GM04504 (cell line): ENCODE measurements at regions not wholly inside any gene's neighbourhood (a gene's known extent, or its start where the extent isn't known, plus 50 kb on each side); places are given as distances from the start of the nearest gene placed in this dataset.
"Not testable (repeated sequence)": the region's sequence is repeated elsewhere in the genome, so short reads cannot be mapped to it uniquely, and the experiment has no call there.

ENCODE experiments used
- DNase-seq: peaks from one replicate; pipeline ENCODE4 v3.0.0-alpha.2; 2012; ENCODE audit warnings: low read depth

DNA sequence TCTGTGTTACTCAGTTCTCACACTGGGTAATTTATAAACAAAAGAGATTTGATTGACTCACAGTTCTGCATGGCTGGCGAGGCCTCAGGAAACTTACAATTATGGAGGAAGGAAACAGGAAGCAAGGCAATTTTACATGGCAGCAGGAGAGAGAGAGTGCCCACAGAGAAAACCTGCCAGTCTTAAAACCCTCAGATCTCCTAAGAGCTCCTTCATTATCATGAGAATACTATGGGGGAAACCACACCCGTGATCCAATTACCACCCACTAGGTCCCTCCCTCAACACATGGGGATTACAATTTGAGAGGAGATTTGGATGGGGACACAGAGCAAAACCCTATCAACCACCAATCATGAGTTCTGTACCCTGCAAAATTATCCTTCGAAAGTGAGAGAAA is 1180.8 kb downstream of the JRKL start:
- DNase-seq, result no peak

DNA sequence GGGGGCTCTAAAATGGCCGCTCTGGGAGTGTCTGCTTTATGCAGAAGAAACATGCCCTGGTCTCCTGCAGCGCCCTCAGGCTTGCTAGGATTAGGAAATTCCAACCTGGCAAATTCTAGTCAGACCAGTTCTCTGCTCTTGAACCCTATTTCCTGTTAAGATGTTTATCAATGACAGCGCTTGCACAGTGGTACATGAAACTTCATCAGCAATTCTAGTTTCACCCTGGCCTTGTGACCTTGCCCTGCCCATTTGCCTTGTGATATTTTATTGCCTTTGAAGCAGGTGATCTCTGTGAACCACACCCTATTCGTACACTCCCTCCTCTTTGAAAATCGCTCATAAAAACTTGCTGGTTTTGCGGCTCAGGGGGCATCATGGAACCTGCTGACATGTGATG is 1184.0 kb downstream of the JRKL start:
- not testable (repeated sequence) for DNase-seq

DNA sequence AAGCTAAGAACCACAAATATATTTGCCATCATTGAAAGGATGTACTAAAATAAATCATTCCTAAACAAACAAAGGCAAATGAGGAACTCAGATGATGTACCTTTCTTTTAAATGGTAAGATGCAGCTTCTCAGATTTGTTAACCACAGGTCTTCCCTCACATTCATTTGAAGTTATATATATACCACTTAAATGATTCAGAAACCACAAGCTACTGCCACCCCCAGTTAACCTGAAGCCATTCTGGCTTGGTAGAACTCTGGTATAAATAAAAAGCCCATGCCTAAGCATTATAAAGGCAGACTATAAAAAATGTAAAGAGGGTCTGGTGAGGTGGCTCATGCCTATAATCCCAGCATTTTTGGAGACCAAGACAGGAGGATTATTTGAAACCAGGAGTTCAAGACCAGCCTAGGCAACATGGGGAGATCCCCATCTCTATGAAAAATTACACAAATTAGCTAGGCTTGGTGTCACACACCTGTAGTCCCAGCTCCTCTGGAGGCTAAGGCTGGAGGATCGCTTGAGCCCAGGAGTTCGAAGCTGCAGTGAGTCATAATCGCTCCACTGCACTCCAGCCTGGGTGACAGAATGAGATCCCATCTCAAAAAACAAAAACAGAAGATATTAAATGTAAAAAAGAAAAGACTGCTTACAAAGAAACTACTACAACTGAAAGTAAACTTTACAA is 1185.3 kb downstream of the JRKL start:
- no peak for DNase-seq

DNA sequence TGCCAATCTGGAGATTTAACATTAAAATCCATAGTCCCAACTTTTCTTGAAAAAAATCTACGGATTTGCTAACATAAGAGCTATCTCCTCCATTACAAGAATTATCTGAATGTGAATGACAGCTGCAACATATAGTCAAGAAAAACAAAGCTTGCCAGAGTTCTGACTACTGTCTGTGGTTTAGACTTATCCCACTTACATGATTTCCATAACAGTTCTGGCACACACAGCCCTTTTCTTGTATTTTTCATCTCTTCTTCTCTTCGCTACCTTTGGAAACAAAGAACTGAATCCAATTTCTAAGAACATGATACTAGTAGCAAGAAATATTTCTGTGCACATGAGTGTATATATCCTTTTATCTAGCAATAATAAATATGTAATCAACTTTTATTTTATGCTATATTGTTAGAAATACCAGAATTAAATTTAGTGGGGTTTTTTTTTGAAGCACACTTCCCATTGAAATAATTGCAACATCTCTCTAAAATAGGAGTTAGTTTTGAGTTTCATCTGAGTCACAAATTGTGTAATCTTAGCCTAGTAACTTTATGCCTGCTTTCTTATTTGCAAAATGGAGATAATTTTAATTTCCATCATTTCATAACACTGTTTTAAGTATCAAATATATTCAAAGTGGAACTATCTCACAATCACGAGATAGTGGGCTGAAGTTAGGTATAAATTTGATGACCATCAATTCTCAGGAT is 1217.6 kb downstream of the JRKL start:
- no peak for DNase-seq

DNA sequence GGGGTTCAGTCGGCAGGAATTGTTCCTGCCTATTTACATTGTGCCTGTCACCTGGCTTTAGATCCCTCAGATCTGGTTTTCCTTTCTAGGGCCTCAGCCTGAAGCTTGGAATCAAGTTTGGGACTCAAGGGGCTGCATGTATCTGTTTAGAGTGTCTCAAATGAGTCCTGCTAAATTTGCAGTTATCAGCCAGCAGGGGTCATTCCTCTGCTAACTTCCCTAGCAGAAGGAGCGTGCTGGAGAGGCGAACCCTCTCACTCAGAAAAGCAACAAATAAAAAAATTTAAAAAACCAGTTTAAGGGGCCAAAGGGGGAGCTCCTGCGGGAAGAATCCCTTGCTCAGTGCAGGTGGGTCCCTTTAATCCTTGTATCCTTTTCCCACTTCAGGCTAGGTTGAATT is 1220.2 kb downstream of the JRKL start:
- DNase-seq, result no peak

DNA sequence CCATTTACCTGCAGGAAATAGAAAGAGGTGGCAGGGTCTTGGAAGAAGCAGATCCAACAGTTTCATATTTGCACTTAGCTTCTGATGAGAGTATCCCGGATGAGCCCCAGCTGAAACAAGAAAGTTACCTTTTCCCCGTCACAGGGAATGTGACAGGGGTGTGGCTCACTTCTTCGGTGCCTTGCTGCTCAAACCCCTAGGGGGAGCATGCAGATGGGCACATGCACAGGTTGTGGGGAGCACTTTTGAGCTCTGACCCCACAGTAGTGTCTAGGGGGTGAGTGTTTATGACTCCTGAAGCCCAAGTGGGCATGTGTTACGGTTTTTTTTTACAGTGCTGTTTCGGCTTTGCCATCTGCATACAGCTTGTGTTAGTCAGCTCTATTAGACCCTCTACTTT is 1221.0 kb downstream of the JRKL start:
- DNase-seq, result no peak

DNA sequence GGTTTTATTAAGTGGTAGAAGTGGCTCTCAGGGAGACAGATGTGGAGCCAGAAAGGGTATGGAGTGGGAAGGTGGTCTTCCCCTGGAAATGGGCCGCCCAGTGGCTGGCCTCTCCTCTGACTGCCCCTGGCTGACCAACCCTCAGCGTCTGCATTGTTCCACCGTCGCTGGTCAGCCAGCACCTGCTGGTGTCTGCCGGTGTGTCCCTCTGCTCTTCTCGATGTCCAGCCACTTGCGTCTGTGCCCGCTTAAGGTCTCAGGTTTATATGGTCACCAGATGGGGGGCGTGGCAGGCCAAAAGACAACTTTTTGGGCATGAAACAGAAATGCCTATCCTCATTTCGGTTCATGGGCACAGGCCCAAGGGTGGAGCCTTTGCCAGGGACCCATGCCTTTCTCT is 1221.5 kb downstream of the JRKL start:
- no peak for DNase-seq

DNA sequence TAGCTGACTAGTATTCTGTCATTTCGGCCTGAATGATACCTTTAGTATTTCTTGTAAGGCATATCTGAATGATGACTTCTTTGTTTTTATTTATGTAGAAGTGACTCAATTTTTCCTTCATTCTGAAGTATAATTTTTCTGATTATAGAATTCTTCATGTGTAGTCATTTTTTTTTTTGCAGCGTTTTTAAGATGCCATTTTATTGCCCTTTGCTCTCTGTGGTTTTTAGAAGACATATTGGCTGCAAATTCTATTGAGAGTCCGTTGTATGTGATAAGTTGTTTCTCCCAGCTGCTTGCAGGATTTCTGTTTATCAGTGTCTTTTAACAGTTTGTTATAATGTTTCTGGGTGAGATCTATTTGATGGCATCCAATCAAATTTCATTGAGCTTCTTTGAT is 1224.8 kb downstream of the JRKL start:
- no peak for DNase-seq

DNA sequence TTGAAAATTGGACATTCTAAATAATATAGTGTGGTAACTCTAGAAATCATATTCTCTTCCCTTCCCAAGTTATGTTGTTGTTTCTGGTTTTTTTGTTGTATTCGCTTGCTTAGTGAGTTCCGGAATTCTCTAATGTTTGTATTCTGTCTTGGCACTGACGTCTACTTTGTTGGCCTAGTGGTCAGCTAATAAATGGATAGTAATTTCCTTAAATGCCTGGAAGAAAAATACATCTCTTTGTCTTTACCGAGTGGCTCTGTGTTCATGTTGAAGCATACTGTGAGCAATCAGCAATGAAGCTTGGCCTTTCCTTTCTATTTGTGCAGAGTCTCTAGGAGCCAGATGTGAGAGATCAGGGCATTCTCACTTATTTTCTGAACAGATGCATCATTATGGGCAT is 1225.7 kb downstream of the JRKL start:
- DNase-seq, result no peak

DNA sequence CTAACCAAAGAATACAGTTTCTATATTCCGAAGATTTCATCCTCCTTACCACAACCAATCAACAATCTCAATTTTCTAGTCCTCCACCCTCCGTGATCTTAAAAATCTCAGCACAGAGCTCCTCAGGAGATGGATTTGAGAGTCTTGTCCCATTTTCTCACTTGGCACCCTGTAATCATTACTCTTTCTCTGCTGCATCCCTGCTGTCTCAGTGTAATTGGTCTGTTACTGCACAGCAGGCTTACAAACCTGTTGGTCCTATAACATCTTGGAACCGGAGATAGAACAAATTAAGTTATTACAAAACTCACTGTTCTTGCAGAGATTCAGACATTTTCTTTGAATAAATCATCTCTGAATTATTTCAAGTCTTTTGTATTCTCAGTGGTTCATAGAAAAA is 1227.2 kb downstream of the JRKL start:
- DNase-seq, result no peak

DNA sequence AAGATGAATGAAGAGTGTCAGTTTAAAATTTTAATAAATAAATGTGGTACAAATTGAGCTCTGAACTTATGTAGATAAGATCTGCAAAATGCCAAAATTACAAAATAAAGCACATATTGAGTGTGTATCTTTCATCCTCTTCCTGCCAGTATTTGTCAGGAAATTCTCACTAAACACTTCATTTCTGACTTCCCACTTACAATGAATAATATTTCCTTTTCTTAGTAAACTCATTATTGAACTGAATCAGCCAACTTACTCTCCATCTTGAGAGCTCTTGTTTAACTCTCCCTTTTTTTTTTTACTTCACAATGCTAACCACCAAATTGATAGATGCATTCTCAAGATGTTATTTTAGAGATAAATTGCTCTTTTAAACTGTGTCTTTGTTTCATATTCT is 1230.2 kb downstream of the JRKL start:
- no peak for DNase-seq

DNA sequence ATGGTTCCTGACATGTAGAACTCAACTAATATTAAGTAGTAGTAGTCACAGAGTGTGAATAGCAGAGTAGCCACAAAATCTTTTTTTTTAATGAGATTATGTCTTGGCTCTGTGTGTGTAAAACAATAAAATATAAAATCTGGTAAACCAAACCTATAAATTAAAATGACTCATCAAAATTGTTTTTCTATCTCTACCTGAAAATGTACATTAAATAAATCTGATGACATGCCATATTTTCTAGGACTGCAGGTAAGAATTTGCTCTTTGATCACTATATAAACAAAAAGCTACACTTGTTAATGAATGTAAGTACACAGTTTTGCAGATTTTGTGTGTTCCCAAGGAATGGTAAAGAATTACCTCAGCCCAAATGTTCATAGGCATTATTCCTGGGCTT is 1231.5 kb downstream of the JRKL start:
- no peak for DNase-seq

DNA sequence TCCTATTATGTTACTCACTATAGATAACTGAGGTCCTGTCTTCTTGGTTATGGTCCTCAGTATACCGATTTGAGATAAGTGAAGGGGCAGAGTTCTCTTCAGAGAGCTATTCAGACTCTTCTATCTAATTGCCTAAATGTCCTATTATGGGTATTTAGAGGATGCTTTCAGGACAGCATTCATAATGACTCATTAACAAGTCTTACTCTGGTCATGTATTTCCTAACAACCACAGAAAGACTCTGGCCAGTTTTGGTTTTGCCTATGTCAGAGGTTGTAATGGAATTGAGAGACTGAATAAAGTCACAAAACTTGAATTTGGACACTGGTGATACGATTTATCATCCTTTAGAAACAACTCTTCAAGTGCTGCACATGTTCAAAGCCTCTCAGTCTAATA is 1233.0 kb downstream of the JRKL start:
- no peak for DNase-seq

DNA sequence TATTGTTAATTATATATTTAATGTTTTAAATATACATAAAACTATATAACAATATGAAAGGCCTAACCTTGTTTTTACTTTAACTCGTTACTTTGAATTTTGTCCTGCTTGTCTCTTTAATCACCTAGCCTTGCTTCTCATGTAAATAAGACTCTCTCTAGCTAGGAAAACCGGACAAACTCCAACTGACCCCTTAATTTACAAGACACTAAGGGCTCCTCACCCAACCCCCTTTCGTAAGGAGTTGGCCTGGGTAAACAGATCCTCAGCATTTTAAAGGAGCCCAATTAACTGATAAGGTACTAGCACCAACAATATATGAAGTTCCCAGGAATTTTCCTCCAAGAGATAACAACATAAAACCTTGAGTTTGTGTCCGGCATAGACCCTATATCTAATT is 1246.9 kb downstream of the JRKL start:
- DNase-seq, result not testable (repeated sequence)

DNA sequence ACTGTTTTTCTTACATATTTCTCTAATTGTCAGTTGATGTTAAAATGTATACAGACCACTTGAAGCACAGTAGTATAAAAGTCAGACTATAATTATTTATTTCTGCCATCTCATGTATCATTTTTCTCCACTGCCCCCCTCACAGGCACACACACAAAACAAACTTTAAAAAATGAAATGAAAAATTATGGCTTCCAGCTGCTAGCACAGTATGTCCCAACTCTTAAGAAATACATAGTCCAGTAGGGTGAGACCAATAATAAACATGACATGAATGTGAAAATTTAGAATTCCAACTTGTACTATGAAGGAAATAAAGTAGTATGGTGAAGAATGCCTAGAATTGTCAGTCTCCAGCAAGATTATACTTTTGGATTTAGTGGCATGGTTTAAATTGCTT is 1247.9 kb downstream of the JRKL start:
- no peak for DNase-seq

DNA sequence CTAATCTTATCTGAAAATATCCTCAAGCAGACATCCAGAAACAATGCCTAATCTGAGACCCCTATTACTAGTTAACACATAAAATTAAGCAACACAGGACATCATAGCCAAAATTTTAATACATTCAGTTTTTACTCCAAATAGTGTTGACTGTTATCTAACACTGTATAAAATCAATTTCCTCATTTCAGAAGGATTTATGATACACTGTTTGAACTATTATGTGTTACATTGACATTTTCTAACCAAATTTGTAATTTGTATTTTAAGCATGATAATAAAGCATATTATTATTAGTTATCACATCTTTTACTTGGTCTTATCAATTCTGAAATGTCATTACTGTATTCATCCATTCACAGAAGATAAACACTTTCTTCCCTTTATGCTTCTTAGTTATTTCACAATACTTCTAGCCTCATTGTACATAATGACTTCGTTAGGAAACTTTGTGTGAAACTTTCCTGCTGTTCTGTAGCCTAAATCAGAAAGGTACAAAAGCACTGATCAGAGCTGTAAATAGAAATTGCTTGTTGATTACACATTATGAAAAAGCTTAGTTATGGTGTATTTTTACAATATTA is 1248.9 kb downstream of the JRKL start:
- DNase-seq, result no peak

DNA sequence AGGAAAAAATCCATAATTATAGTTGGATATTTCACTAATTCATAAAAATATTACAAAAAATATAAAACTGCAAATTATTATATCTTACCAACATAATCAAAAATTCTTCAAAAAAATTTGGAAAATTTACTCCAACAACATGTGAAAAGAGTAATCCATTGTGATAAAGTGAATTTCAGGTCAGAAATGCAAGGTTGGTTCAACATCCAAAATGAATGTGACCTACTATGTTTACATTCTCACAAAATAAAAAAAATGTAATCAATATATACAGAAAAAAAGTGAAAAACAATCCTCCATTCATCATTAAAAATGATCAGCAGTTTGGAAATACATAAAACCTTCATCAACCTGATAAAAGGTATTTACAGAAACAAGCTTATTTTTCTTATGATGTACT is 1252.2 kb downstream of the JRKL start:
- no peak for DNase-seq

DNA sequence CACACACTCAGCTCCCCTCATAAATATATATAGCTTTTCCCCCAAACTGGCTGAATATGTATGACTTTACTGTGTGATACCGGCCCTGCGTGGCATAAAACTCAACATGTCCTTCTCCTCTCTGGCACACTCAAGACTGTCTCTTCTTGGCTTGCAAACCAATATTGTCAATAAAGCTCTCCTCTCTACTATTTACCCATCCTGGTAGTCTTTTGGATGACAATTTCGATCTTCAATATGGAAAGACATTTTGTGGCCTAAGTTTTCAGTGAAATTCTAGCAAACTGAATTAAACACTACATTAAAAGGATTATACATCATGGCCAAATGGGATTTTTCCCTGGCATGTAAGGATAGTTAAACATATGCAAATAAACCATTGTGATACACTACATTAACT is 1255.9 kb downstream of the JRKL start:
- no peak for DNase-seq

DNA sequence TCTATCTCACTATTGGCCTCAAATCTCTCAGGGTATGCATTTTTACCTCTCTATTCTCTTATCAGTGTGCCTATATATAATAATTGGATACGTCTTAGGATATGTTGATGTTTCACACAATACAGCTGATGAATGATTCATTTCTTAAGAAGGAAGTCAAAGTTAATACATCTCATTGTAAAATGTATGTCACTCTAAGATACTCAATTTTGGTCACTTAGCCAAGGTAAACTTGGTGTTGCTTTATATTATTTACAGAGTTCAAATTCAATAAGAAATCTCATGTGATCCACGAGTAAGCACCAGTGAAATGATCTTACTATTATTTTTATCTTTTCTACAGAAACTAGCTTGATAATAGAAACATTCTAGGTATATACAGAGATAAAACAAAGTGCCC is 1266.5 kb downstream of the JRKL start:
- DNase-seq, result no peak

DNA sequence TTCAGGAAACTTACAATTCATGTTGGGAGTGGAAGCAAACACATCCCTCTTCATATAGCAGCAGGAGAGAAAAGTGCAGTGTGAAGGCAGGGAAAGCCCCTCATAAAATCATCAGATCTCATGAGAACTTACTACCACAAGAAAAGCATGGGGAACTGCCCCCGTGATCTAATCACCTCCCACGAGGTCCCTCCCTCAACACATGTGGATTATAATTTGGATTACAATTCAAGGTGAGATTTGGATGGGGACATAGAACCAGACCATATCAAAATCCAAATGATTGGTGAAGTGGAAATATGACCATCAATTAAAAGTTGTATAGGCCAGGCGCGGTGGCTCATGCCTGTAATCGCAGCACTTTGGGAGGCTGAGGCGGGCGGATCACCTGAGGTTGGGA is 1268.0 kb downstream of the JRKL start:
- DNase-seq, result no peak

DNA sequence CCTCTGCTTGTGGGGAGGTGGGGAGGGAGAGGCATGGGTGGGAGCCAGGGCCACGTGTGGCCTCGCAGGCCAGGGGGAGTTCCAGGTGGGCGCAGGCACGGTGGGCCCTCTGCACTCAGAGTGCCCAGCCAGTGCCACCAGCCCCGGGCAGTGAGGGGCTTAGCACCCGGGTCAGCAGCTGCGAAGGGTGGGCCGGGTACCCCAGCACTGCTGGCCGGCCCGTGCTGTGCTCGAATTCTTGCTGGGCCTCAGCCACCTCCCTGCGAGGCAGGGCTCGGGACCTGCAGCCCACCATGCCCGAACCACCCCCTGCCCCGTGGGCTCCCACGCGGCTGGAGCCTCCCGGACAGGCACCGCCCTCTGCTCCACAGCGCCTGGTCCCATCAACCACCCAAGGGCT is 1277.2 kb downstream of the JRKL start:
- no peak for DNase-seq

DNA sequence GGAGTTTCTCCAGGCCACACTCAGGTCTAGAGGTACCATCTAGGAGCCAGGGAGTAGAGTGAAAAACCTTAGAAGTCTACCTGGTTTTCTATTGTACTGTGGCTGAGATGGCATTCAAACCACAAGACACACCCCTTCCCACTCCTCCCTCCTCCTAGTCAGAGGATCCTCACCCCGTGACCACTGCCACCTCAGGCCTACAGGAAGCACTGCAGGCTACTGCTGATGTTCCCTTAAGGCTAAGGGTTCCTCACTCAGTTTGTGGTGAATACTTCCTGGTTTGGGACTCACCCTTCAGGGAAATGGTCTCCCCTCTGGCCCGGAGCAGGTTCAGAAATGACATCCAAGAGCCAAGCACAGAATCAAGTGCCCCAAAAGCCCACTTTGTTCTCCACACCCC is 1293.9 kb downstream of the JRKL start:
- no peak for DNase-seq

DNA sequence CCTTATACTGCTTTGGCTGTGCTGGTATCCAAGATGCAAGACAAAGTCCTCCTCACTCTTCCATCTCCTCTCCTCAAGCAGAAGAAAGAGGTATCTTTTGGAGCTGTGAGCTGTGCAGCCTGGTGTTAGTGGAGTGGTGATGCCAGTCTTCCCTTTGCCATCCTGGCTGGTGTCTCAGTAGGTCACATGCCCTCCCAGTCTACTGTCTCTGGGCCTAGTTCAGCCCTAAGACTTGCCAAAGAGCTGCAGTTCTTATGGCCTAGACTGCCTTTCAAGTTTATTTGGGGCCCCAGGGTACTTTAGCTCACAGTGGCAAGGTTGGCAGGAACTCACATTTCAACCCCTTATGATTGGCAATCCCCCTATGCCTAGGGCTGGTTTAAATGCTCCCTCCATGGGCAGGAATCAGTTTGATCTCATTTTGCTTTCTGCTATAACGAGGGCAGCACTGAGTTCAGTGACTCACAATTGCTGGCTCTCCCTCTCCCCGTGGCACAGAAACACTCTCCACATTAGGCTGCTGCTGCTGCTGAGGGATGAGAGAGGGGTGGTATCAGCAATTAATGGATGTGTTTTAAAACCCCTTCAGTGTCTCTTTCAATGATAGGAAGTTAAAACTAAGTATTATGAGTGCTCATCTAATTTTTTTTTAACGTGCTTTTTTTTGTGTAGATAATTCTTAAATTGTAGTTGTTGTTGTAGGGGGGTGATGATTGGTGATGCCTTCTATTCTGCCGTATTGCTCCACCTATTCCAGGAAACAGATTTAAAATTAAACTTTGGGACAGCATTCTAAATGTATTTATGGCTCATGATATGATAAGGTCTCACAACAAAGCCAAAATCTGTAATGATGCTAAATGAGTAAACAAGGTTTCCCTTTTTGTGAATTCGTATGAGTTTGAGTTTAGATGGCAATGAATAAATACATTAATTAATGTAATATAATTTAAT is 1295.0 kb downstream of the JRKL start:
- DNase-seq, result no peak
